ENCODE measurements at regions not wholly inside any gene's neighbourhood (a gene's known extent, or its start where the extent isn't known, plus 50 kb on each side); places are given as distances from the start of the nearest gene placed in this dataset.

- H3K36me3 ChIP-seq (ENCODE audit: control insufficient read depth in 4 of 4, insufficient read depth in 4 of 4, low read length in 4 of 4): no peaks in the 10 kb centered on the region
- no peak overlapping the region for H3K4me3 ChIP-seq
- no peak for TF ChIP-seq CTCF (IDR thresholded peaks at IDR 0.05; ENCODE audit: control extremely low read depth, extremely low read depth)
- 40 to 45% methylated on average over 5 of the region's 5 CpGs for WGBS, 2 donors
- DNase-seq (peak in 2 of 3 donors; percentile 43 to 57), ATAC-seq (ENCODE audit: insufficient read depth, low FRiP score) (no peak)
- no peaks in the 10 kb centered on the region for H3K27me3 ChIP-seq (ENCODE audit: control insufficient read depth in 3 of 3, insufficient read depth in 3 of 3, low read length in 2 of 3)
- peaks cover 0 to 7% (median 0%) of the 10 kb centered on the region in 5 donors for H3K4me1 ChIP-seq (ENCODE audit: control insufficient read depth in 5 of 5, insufficient read depth in 5 of 5, low read length in 5 of 5)
- H3K9ac ChIP-seq (ENCODE audit: insufficient read depth in 1 of 2, low read length in 2 of 2): no peak overlapping the region
- no peaks in the 10 kb centered on the region for H3K9me3 ChIP-seq (ENCODE audit: control insufficient read depth in 4 of 4, insufficient read depth in 3 of 4, low read length in 3 of 4)
- no peak overlapping the region for H3K27ac ChIP-seq (ENCODE audit: low read depth in 1 of 2, low read length in 1 of 2)
Measured at GRCh38 chr12:115697340-115697739, 580.2 kb downstream of the MED13L start.

GRCh38 chr12:115694564-115694963 is 582.9 kb downstream of the MED13L start:
- Histone ChIP-seq H3K27me3 (ENCODE audit: control insufficient read depth in 3 of 3, insufficient read depth in 3 of 3, low read length in 2 of 3) (no peaks in the 10 kb centered on the region), H3K4me1 (ENCODE audit: control insufficient read depth in 5 of 5, insufficient read depth in 5 of 5, low read length in 5 of 5) (peaks cover 0 to 7% (median 0%) of the 10 kb centered on the region in 5 donors), H3K27ac (ENCODE audit: low read depth in 1 of 2, low read length in 1 of 2) (no peak overlapping the region), H3K36me3 (ENCODE audit: control insufficient read depth in 4 of 4, insufficient read depth in 4 of 4, low read length in 4 of 4) (no peaks in the 10 kb centered on the region), H3K4me3 (no peak overlapping the region), H3K9me3 (ENCODE audit: control insufficient read depth in 4 of 4, insufficient read depth in 3 of 4, low read length in 3 of 4) (no peaks in the 10 kb centered on the region), H3K9ac (ENCODE audit: insufficient read depth in 1 of 2, low read length in 2 of 2) (no peak overlapping the region)
- no peak for TF ChIP-seq CTCF (IDR thresholded peaks at IDR 0.05; ENCODE audit: control extremely low read depth, extremely low read depth)
- ATAC-seq (ENCODE audit: insufficient read depth, low FRiP score) (no peak), DNase-seq (no peak)
- WGBS, 2 donors: 67 to 90% methylated on average over 3 of the region's 3 CpGs

GRCh38 chr12:115693970-115694369 is 583.5 kb downstream of the MED13L start:
- DNase-seq: no peak
- no peak overlapping the region for H3K4me3 ChIP-seq
- H3K9ac ChIP-seq (ENCODE audit: insufficient read depth in 1 of 2, low read length in 2 of 2): no peak overlapping the region
- H3K27me3 ChIP-seq (ENCODE audit: control insufficient read depth in 3 of 3, insufficient read depth in 3 of 3, low read length in 2 of 3): no peaks in the 10 kb centered on the region
- TF ChIP-seq CTCF (IDR thresholded peaks at IDR 0.05; ENCODE audit: control extremely low read depth, extremely low read depth): no peak
- no peak overlapping the region for H3K27ac ChIP-seq (ENCODE audit: low read depth in 1 of 2, low read length in 1 of 2)
- H3K4me1 ChIP-seq (ENCODE audit: control insufficient read depth in 5 of 5, insufficient read depth in 5 of 5, low read length in 5 of 5): peaks cover 0 to 7% (median 0%) of the 10 kb centered on the region in 5 donors
- ATAC-seq (ENCODE audit: insufficient read depth, low FRiP score): no peak
- H3K36me3 ChIP-seq (ENCODE audit: control insufficient read depth in 4 of 4, insufficient read depth in 4 of 4, low read length in 4 of 4): no peaks in the 10 kb centered on the region
- H3K9me3 ChIP-seq (ENCODE audit: control insufficient read depth in 4 of 4, insufficient read depth in 3 of 4, low read length in 3 of 4): no peaks in the 10 kb centered on the region

- TF ChIP-seq CTCF (IDR thresholded peaks at IDR 0.05; ENCODE audit: control extremely low read depth, extremely low read depth): no peak
Measured at GRCh38 chr12:115691123-115691522, 586.4 kb downstream of the MED13L start.

More at GRCh38 chr12:115691123-115691522, 586.4 kb downstream of the MED13L start:
- no peak overlapping the region for H3K9ac ChIP-seq (ENCODE audit: insufficient read depth in 1 of 2, low read length in 2 of 2)
- no peaks in the 10 kb centered on the region for H3K9me3 ChIP-seq (ENCODE audit: control insufficient read depth in 4 of 4, insufficient read depth in 3 of 4, low read length in 3 of 4)
- WGBS, 2 donors: 85 to 86% methylated on average over 2 of the region's 2 CpGs
- ATAC-seq (ENCODE audit: insufficient read depth, low FRiP score) (no peak), DNase-seq (no peak)
- peaks cover 0 to 16% (median 0%) of the 10 kb centered on the region in 5 donors for H3K4me1 ChIP-seq (ENCODE audit: control insufficient read depth in 5 of 5, insufficient read depth in 5 of 5, low read length in 5 of 5)
- H3K36me3 ChIP-seq (ENCODE audit: control insufficient read depth in 4 of 4, insufficient read depth in 4 of 4, low read length in 4 of 4): no peaks in the 10 kb centered on the region
- H3K27ac ChIP-seq (ENCODE audit: low read depth in 1 of 2, low read length in 1 of 2): no peak overlapping the region
- no peak overlapping the region for H3K4me3 ChIP-seq
- H3K27me3 ChIP-seq (ENCODE audit: control insufficient read depth in 3 of 3, insufficient read depth in 3 of 3, low read length in 2 of 3): no peaks in the 10 kb centered on the region
